MM.1S (cell line): ENCODE measurements at regions not wholly inside any gene's neighbourhood (a gene's known extent, or its start where the extent isn't known, plus 50 kb on each side); places are given as distances from the start of the nearest gene placed in this dataset.

Experiments
- DNase-seq: peaks from one replicate; pipeline ENCODE4 v3.0.0-alpha.2; 2015
- H2AFZ ChIP-seq: fragments of 300-600 bp; sonication (generic); 2 replicates; pipeline ENCODE4 v1.6.0; 2016; ENCODE audit warnings: antibody characterized with exemption, low read length
- H3F3A ChIP-seq: fragments of 300-600 bp; sonication (generic); 2 replicates; pipeline ENCODE4 v1.6.1; 2016; ENCODE audit warnings: mild to moderate bottlenecking, antibody characterized with exemption, low read length, moderate library complexity, mixed read lengths; ENCODE audit not compliant: insufficient read depth
- H3K27ac ChIP-seq: fragments of 300-600 bp; sonication (generic); 2 replicates; pipeline ENCODE4 v1.5.1; 2016; ENCODE audit warnings: mild to moderate bottlenecking, low read length
- H3K27me3 ChIP-seq: fragments of 300-600 bp; sonication (generic); replicated peaks from 2 replicates; pipeline ENCODE4 v1.6.0; 2016; ENCODE audit warnings: low read length; ENCODE audit not compliant: insufficient read depth
- H3K36me3 ChIP-seq: fragments of 300-600 bp; sonication (generic); replicated peaks from 2 replicates; pipeline ENCODE4 v1.6.1; 2016; ENCODE audit warnings: mild to moderate bottlenecking, low read length, mixed read lengths; ENCODE audit not compliant: insufficient read depth
- H3K4me1 ChIP-seq: fragments of 300-600 bp; sonication (generic); 2 replicates; pipeline ENCODE4 v1.6.1; 2016; ENCODE audit warnings: low read length, mixed read lengths
- H3K4me2 ChIP-seq: fragments of 300-600 bp; sonication (generic); 2 replicates; pipeline ENCODE4 v1.6.0; 2016; ENCODE audit warnings: low read depth, low read length
- H3K4me3 ChIP-seq: fragments of 300-600 bp; sonication (generic); 2 replicates; pipeline ENCODE4 v1.5.1; 2016; ENCODE audit warnings: low read length, mixed read lengths
- H3K79me2 ChIP-seq: fragments of 300-600 bp; sonication (generic); 2 replicates; pipeline ENCODE4 v1.6.1; 2016; ENCODE audit warnings: mixed run types, low read length, mixed read lengths
- H3K9ac ChIP-seq: fragments of 300-600 bp; sonication (generic); 2 replicates; pipeline ENCODE4 v1.6.1; 2016; ENCODE audit warnings: low read length, mixed read lengths
- H3K9me2 ChIP-seq: fragments of 300-600 bp; sonication (generic); replicated peaks from 2 replicates; pipeline ENCODE4 v1.6.1; 2016; ENCODE audit warnings: mild to moderate bottlenecking, low read length, mixed read lengths; ENCODE audit not compliant: insufficient read depth
- H3K9me3 ChIP-seq: fragments of 300-600 bp; sonication (generic); replicated peaks from 2 replicates; pipeline ENCODE4 v1.6.1; 2016; ENCODE audit warnings: mild to moderate bottlenecking, low read length, mixed read lengths; ENCODE audit not compliant: insufficient read depth
- H4K20me1 ChIP-seq: fragments of 300-600 bp; sonication (generic); 2 replicates; pipeline ENCODE4 v1.6.1; 2016; ENCODE audit warnings: mild to moderate bottlenecking, low read length, moderate library complexity, mixed read lengths; ENCODE audit not compliant: insufficient read depth
- CTCF ChIP-seq: fragments of 300-600 bp; sonication (generic); IDR thresholded peaks from 2 replicates; pipeline ENCODE4 v1.5.1; 2016; ENCODE audit warnings: antibody characterized with exemption, low read length, mixed read lengths
- EZH2 ChIP-seq: fragments of 300-600 bp; sonication (generic); optimal IDR thresholded peaks from 2 replicates; pipeline ENCODE3; 2017; ENCODE audit warnings: low read depth, mild to moderate bottlenecking, antibody characterized with exemption, low read length, mixed read lengths
- EZH2phosphoT487 ChIP-seq: fragments of 300-600 bp; sonication (generic); IDR thresholded peaks from 2 replicates; pipeline ENCODE4 v1.6.1; 2018; ENCODE audit warnings: antibody characterized with exemption, low read length

GRCh38 chr11:15829312-15829711 is 527.0 kb downstream of the SOX6 start:
- no peak for DNase-seq

GRCh38 chr11:15830741-15831428 is 525.5 kb downstream of the SOX6 start:
- Histone ChIP-seq H3K27ac (no peak overlapping the region), H3K9me3 (no peaks in the 10 kb centered on the region), H3K9ac (no peak overlapping the region), H4K20me1 (no peaks in the 10 kb centered on the region), H3K79me2 (no peaks in the 10 kb centered on the region), H3K9me2 (no peaks in the 10 kb centered on the region), H2AFZ (no peak overlapping the region), H3K27me3 (no peaks in the 10 kb centered on the region), H3K4me3 (no peak overlapping the region), H3K4me2 (no peak overlapping the region), H3F3A (no peaks in the 10 kb centered on the region), H3K36me3 (no peaks in the 10 kb centered on the region), H3K4me1 (no peaks in the 10 kb centered on the region)
- TF ChIP-seq EZH2phosphoT487 (no peak), EZH2 (no peak), CTCF (no peak)
- no peak for DNase-seq

More at GRCh38 chr11:15829312-15829711, 527.0 kb downstream of the SOX6 start:
- Histone ChIP-seq H3K9me3 (no peaks in the 10 kb centered on the region), H3K4me1 (no peaks in the 10 kb centered on the region), H2AFZ (no peak overlapping the region), H3K36me3 (no peaks in the 10 kb centered on the region), H3K4me3 (no peak overlapping the region), H3K4me2 (no peak overlapping the region), H3K79me2 (no peaks in the 10 kb centered on the region), H3K27me3 (no peaks in the 10 kb centered on the region), H4K20me1 (no peaks in the 10 kb centered on the region), H3K9ac (no peak overlapping the region), H3K27ac (no peak overlapping the region), H3F3A (no peaks in the 10 kb centered on the region), H3K9me2 (no peaks in the 10 kb centered on the region)
- no peak for TF ChIP-seq EZH2
- no peak for TF ChIP-seq CTCF
- no peak for TF ChIP-seq EZH2phosphoT487

GRCh38 chr11:15835788-15836411 is 520.4 kb downstream of the SOX6 start:
- Histone ChIP-seq H3K27me3 (no peaks in the 10 kb centered on the region), H3F3A (no peaks in the 10 kb centered on the region), H3K27ac (no peak overlapping the region), H3K36me3 (no peaks in the 10 kb centered on the region), H2AFZ (no peak overlapping the region), H3K9me3 (no peaks in the 10 kb centered on the region), H3K9ac (no peak overlapping the region), H3K4me3 (no peak overlapping the region), H3K4me1 (no peaks in the 10 kb centered on the region), H3K79me2 (no peaks in the 10 kb centered on the region), H4K20me1 (no peaks in the 10 kb centered on the region), H3K9me2 (no peaks in the 10 kb centered on the region), H3K4me2 (no peak overlapping the region)
- TF ChIP-seq CTCF = no peak
- no peak for TF ChIP-seq EZH2
- TF ChIP-seq EZH2phosphoT487 = no peak
- no peak for DNase-seq
